ENCODE measurements at regions not wholly inside any gene's neighbourhood (a gene's known extent, or its start where the extent isn't known, plus 50 kb on each side); places are given as distances from the start of the nearest gene placed in this dataset.

DNA sequence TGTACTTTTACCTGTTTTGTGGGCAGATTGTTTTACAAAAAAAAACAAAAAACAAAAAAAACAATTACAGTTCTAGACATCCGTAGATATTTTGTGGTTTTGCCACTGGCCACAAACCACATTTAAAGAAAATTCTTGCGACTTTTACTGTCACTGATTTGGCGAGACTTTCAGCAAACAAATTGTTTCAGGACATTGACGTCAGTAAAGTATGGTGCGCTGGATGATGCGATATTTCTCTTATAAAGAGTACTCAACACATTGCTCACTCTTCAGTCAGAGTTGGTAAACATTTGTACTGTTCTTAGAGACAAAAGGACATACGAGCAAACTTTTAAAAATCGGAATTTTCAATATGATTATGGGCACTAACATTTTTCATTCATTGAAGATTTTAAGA lies 229.8 kb downstream of the HAO1 start:
- CTCF ChIA-PET, result no interaction called here
- TF ChIP-seq, protein P1, sequence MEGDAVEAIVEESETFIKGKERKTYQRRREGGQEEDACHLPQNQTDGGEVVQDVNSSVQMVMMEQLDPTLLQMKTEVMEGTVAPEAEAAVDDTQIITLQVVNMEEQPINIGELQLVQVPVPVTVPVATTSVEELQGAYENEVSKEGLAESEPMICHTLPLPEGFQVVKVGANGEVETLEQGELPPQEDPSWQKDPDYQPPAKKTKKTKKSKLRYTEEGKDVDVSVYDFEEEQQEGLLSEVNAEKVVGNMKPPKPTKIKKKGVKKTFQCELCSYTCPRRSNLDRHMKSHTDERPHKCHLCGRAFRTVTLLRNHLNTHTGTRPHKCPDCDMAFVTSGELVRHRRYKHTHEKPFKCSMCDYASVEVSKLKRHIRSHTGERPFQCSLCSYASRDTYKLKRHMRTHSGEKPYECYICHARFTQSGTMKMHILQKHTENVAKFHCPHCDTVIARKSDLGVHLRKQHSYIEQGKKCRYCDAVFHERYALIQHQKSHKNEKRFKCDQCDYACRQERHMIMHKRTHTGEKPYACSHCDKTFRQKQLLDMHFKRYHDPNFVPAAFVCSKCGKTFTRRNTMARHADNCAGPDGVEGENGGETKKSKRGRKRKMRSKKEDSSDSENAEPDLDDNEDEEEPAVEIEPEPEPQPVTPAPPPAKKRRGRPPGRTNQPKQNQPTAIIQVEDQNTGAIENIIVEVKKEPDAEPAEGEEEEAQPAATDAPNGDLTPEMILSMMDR (IDR thresholded peaks at IDR 0.05; ENCODE audit: low read depth, low read length), result no peak
- Histone ChIP-seq H3K9me3 (ENCODE audit: control insufficient read depth, insufficient read depth, low read length) (no peaks in the 10 kb centered on the region), H3K27me3 (ENCODE audit: control insufficient read depth, insufficient read depth, low read length) (no peaks in the 10 kb centered on the region), H3K27ac (ENCODE audit: low read depth, low read length) (no peak overlapping the region), H3K4me3 (ENCODE audit: low read depth, low read length) (no peak overlapping the region)
- no peak for DNase-seq (ENCODE audit: low read depth, low spot score)
- POLR2A ChIA-PET, result no interaction called here

DNA sequence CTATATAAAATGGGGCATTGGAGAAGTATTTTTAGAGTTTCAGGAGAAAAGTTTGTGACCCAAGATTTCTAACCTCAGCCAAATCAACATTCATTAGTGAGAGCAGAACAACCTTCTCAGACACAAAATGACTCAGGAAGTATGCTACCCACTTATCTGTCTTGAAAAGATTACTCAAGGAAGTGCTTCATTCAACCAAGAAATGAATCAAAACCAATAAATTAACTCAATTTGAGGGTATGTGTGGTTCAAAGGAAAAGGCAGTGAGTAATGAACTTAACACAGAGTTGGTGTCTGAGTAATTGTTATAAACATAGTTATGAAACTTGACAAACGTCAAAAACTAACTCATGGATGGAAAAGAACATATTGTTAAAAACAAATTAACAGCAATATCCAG lies 227.6 kb downstream of the HAO1 start:
- ChIA-PET POLR2A (no interaction called here), CTCF (no interaction called here)
- no peak overlapping the region for H3K27ac ChIP-seq (ENCODE audit: low read depth, low read length)
- H3K27me3 ChIP-seq (ENCODE audit: control insufficient read depth, insufficient read depth, low read length), result no peaks in the 10 kb centered on the region
- TF ChIP-seq, protein P1 (IDR thresholded peaks at IDR 0.05; ENCODE audit: low read depth, low read length), result no peak
- H3K4me3 ChIP-seq (ENCODE audit: low read depth, low read length), result no peak overlapping the region
- no peaks in the 10 kb centered on the region for H3K9me3 ChIP-seq (ENCODE audit: control insufficient read depth, insufficient read depth, low read length)
- no peak for DNase-seq (ENCODE audit: low read depth, low spot score)

DNA sequence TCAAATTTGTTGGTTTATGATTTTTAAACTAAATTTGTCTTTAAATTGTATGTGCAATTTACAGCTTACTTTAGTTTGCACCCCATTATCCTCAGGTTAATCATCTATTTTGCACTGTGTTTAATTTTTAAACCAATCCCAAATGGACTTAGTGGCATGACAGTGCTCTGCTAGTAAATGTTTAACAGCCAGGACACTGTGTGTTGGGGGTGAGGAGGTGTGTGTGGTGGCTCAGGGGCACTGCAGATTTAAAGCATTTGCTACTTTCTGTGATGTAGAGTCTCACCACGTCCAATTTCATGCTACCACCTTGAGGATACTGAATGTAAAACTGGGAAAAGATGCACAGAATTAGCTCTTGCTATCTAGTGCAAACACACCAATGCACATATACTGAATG lies 225.7 kb downstream of the HAO1 start:
- Histone ChIP-seq H3K27ac (ENCODE audit: low read depth, low read length) (no peak overlapping the region), H3K4me3 (ENCODE audit: low read depth, low read length) (no peak overlapping the region), H3K27me3 (ENCODE audit: control insufficient read depth, insufficient read depth, low read length) (no peaks in the 10 kb centered on the region), H3K9me3 (ENCODE audit: control insufficient read depth, insufficient read depth, low read length) (no peaks in the 10 kb centered on the region)
- DNase-seq (ENCODE audit: low read depth, low spot score), result no peak
- TF ChIP-seq, protein P1 (IDR thresholded peaks at IDR 0.05; ENCODE audit: low read depth, low read length), result no peak
- POLR2A ChIA-PET, result no interaction called here
- CTCF ChIA-PET, result interaction anchor here (1.0 kb wide), 1 partner anchor 145 kb away, joined by 3 read pairs; no protein-coding TSS in a partner anchor

DNA sequence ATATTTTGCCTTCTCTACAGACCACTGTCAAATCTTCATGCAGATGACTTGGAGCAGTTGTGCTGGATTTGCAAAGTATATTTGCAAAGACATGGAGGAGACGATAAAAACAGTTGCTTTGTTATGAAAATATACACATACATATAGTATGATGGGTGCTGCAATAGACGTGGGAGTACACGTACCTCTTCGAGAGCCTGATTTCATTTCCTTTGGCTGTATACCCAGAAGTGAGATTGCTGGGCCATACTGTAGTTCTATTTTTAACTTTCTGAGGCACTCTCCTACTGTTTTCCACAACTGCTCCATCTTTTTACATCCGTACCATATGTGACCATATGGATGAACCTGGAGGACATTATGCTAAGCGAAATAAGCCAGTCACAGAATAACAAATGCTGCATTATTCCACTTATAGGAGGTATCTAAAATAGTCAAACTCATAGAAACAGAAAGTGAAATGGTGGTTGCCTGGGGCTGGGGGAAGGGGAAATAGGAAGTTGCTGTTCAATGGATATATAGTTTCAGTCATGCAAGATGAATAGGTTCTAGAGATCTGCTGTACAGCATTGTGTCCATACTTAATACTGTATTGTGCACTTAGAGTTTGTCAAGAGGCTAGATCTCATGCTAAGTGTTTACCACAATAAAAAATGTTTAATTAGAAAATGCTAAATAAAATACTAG lies 223.8 kb downstream of the HAO1 start:
- no peak for DNase-seq (ENCODE audit: low read depth, low spot score)
- Histone ChIP-seq H3K27ac (ENCODE audit: low read depth, low read length) (no peak overlapping the region), H3K9me3 (ENCODE audit: control insufficient read depth, insufficient read depth, low read length) (no peaks in the 10 kb centered on the region), H3K4me3 (ENCODE audit: low read depth, low read length) (no peak overlapping the region), H3K27me3 (ENCODE audit: control insufficient read depth, insufficient read depth, low read length) (no peaks in the 10 kb centered on the region)
- TF ChIP-seq, protein P1 (IDR thresholded peaks at IDR 0.05; ENCODE audit: low read depth, low read length), result no peak
- CTCF ChIA-PET, result no interaction called here
- POLR2A ChIA-PET, result no interaction called here

DNA sequence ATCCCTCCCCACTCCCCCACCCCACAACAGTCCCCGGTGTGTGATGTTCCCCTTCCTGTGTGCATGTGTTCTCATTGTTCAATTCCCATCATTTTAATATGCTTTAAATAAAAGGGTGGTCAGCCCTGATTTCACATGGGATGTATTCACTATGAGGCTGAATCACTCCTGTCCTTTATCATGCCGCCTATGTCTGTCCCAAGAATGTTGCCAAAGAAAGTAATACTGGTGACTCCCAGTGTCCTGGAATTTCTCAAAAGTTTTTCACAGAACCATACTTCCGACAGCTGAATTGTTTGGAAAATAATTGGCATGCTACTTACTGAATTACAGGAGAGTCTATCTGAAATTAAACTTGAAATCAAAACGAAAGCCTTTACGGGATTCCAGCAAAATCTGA lies 217.7 kb downstream of the HAO1 start:
- DNase-seq (ENCODE audit: low read depth, low spot score), result no peak
- no peak overlapping the region for H3K27ac ChIP-seq (ENCODE audit: low read depth, low read length)
- TF ChIP-seq, protein P1 (IDR thresholded peaks at IDR 0.05; ENCODE audit: low read depth, low read length), result no peak
- H3K27me3 ChIP-seq (ENCODE audit: control insufficient read depth, insufficient read depth, low read length), result no peaks in the 10 kb centered on the region
- H3K9me3 ChIP-seq (ENCODE audit: control insufficient read depth, insufficient read depth, low read length), result no peaks in the 10 kb centered on the region
- POLR2A ChIA-PET, result no interaction called here
- CTCF ChIA-PET, result no interaction called here
- no peak overlapping the region for H3K4me3 ChIP-seq (ENCODE audit: low read depth, low read length)
